NCI-H2029 (cell line): ENCODE measurements at regions not wholly inside any gene's neighbourhood (a gene's known extent, or its start where the extent isn't known, plus 50 kb on each side); places are given as distances from the start of the nearest gene placed in this dataset.

ENCODE experiments used
- DNase-seq: peaks from one replicate; lab custom pipeline; 2025; lab: John Stamatoyannopoulos, UW

DNA sequence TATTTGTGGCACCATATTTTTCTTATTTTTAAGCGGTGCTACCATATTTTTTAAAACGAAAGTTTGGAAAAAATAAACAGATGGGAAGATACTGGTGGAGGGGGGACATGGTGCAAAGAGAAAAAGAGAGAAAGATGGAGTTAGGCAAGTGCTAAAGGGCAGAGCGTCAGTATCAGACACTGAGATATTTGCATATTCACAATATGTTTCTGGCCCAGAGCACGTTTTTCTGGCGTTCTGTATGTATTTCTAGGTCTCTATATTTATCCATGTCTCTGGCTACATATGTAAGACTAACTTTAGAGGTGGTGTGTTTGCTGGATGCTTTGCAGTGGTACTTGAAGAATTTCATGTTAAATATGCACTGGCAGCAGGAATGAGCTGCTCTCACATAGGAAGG lies 414.0 kb downstream of the TLE4 start:
- no peak for DNase-seq

GRCh38 chr9:79985264-79985663 lies 413.5 kb downstream of the TLE4 start:
- no peak for DNase-seq

DNA sequence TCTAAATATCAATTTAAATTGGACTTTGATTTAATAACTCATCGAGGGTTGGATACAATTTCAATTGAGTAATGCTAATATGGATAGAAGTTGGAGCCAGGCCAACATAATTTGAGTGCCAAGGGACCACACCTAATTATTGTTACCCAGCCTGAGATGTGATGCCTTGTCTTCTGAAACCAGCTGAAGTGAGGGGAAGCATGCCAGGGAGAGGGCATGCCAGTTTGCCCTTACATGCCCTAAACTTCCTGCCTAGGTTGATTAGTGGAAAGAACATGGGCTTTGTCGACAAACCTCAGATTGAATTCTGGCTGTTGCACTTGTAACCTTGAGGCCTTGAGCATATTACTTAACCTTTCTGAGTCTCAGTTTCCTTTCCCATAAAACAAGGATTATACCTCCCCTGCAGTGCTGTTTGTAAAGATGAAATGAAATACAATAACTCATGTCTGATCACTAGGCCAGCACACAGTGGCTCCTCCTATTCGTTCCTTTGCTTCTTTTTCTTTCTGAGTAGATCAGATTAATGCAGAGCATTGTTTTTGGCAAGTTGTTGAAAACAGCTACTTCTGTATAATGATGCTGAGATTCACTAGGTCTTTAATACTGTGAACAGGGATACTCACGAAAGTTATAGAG lies 412.8 kb downstream of the TLE4 start:
- DNase-seq, result no peak

DNA sequence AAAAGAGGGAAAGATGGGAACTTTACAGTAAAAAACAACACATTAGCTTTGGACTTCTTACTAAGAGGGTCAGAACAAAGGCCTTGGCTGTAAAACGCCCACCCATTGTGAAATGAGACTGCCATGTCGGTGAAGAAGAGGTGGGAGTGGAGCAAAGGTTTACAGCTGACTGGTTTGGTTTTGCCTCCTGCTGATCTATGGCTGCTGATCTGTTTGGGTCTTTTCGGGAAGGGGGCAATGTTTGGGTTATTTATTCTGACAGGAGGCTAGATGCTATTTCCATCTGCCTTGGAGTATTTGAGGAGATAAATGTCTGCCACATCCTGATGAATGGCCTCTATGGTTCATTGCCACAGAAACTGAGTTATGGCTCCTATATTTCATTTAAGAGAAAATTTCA lies 408.7 kb downstream of the TLE4 start:
- no peak for DNase-seq

- peak; percentile 36 for DNase-seq
Observed at GRCh38 chr9:79977510-79978197, 405.9 kb downstream of the TLE4 start.

DNA sequence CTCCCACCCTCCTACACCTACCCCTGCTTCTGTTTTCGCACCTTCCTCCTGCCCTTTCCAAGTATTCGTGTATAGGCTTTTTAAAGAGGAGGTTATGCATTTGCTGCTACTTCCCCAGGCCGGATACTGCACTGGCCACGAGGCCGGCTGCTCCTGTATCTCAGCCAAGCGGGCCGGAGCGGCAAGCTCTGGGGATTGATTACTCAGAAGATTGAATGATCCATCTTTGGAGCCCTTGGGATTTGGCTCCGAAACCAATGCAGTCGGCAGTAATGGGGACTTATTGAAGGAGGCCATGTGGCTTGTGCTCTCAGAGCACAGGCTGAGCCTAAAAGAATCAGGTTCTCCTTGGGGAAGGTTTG lies 405.3 kb downstream of the TLE4 start:
- DNase-seq, result no peak

DNA sequence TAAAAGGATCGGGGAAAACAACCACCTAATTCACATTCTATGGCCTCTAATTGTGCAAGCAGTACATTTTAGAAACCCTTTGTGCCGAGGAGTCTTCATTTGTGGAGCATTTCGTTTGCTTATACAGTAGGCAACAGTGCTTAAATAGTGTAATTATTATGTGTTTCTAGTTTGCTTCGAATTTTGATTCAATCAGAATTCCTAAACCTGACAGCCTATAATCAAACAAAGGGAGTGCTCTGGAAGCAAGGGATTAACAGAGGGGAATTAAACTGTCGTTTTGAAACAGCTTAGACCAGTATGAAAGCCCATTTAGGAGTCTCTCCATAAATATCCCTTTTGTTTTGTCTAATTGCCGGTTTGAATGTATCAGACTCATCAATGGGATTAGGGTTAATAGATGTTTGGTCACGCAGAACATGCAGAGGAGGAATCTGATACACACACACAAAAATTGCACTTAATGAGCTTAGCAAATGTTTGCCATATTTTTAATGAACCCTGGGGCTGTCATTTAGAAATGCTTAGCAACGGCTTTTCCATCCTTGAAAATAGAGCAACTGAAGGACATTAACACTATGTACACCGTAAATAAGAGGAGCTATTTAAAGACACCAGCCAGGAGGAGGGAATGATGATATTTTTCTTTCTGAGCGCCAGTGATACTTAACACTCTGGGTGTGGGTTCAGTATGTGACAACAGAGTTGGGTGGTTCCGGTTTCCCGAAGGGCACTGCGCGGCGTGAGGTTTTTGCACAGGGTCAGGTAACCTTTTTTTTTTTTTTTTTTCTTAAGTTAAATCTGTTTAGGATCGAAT lies 404.7 kb downstream of the TLE4 start:
- DNase-seq, result peak; percentile 75

DNA sequence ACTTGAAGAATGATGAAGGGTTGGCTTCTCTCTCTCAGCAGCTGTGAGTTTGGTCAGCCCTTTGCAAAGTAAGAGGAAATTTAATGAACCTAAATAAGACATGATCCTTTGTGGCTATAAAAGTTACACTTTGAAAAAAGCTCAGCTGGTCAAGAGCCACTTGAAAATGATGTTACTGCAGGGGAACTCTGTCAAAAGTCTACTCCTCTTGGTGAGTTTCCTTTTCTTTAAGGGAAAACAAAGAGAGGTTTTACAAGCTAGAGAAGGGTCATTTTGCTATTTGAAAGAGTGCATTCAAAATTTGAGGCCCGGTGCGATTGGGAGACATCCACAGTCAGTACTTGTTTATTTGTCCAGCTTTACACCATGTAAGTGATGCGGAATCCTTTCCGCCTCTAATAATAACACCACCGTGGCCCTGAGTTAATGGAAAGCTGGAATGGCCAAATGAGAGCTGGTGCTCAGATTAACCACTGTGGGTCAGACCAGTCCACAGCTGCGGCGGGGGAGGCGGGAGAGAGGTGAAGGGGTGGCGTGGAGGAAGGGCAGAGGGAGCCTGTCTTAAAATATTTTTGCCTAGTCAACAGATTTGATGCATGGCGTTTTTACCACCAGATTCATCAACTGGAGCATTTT lies 404.0 kb downstream of the TLE4 start:
- DNase-seq, result no peak

GRCh38 chr9:79974806-79975422 lies 403.1 kb downstream of the TLE4 start:
- DNase-seq, result peak; percentile 71

DNA sequence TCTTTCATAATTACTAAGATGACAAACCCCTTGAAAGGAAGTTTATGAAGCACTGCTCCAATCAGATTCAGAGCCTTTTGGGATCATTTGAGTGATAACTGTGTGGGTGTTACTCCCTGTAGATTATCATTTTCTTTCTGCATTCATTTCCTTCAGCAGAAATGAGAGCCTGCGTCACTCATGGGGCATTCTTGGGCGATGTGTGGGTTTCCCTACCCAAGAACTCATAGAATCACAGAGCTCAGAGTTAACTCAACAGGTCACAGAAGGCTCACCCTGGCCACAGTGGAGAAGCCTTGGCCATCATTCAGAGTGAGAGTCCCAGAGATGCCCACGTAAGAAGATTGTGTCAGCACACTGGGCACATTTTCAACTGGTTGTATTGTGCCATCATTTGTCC lies 401.9 kb downstream of the TLE4 start:
- DNase-seq, result no peak

GRCh38 chr9:79970146-79970425 lies 398.3 kb downstream of the TLE4 start:
- peak; percentile 6 for DNase-seq

GRCh38 chr9:79969393-79970145 lies 397.8 kb downstream of the TLE4 start:
- DNase-seq, result peak; percentile 51

- DNase-seq, result no peak
Observed at GRCh38 chr9:79968533-79968932, 396.8 kb downstream of the TLE4 start.

GRCh38 chr9:79962836-79963235 lies 391.1 kb downstream of the TLE4 start:
- DNase-seq, result no peak

- no peak for DNase-seq
Observed at GRCh38 chr9:79962150-79962549, 390.4 kb downstream of the TLE4 start.

DNA sequence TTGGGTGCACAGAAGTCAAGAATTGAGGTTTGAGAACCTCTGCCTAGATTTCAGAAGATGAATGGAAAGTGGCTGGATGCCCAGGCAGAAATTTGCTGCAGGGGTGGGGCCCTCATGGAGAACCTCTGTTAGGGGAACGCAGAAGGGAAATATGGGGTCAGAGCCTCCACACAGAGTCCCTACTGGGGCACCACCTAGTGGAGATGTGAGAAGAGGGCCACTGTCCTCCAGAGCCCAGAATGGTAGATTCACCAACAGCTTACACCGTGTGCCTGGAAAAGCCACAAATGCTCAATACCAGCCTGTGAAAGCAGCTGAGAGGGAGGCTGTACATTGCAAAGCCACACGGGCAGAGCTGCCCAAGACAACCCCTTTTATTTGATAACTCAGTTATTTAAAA lies 383.5 kb downstream of the TLE4 start:
- DNase-seq, result no peak

GRCh38 chr9:79953908-79954307 lies 382.1 kb downstream of the TLE4 start:
- no peak for DNase-seq

GRCh38 chr9:79952401-79952800 lies 380.6 kb downstream of the TLE4 start:
- DNase-seq, result no peak

- no peak for DNase-seq
Observed at GRCh38 chr9:79946712-79947111, 374.9 kb downstream of the TLE4 start.

DNA sequence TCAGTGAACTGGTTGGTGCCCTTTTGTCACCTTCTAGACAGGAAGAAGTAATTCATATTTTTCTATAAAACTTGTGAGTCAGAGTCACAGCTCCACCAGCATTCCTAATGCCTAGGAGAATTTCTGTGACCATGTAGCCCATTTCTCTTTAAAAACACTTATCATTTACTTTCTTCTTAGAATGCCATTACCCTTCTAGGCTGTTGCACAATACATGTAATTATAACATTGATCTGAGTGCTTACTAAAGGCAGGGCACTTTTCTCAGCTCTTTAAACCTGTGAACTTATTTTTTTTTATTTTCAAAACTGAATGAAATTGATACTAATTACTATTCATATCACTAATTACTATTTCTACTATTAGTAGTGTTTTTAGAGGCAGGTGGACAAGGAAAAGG lies 373.7 kb downstream of the TLE4 start:
- no peak for DNase-seq

- DNase-seq, result no peak
Observed at GRCh38 chr9:79945016-79945415, 373.3 kb downstream of the TLE4 start.

DNA sequence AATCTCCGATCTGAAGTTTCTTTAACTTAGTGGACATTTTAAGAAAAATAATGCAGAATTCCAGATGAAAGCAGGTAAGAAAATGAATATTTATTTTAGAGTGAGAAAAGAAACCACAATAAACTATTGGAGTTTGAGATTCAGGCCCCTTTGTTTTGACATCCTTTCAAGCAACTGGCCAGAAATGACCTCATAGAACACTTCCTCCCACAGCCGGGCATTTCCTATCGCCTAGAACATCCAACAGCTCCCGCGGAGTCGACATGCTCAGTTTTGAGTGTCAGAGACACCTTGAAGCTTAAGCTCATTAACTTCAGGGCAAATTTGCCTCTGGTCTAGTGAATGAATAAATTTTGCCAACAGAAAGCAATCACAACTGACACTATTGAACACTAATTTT lies 369.2 kb downstream of the TLE4 start:
- DNase-seq, result no peak
